Gastroesophageal sphincter (tissue), 4 donors: ENCODE measurements at regions not wholly inside any gene's neighbourhood (a gene's known extent, or its start where the extent isn't known, plus 50 kb on each side); places are given as distances from the start of the nearest gene placed in this dataset.

ENCODE experiments used
- ATAC-seq: fragments of 150-250 bp; one replicate; pipeline ENCODE4 v1.9.1; 2016; ENCODE audit warnings: mild to moderate bottlenecking, moderate library complexity
- H3K27ac ChIP-seq, 4 donors: fragments of 200-600 bp; sonication (generic) in 3 of 4; 1 replicate in 3 of 4; 2 replicates in 1 of 4; pipeline ENCODE4 v1.5.1; 2016 to 2019
- H3K27me3 ChIP-seq: fragments of 200-600 bp; sonication (generic); one replicate; pipeline ENCODE4 v1.5.1; 2019
- H3K36me3 ChIP-seq, 2 donors: fragments of 200-600 bp; sonication (generic); one replicate each; pipeline ENCODE4 v1.5.1; 2019; ENCODE audit warnings: control low read depth in 1 of 2
- H3K4me1 ChIP-seq, 3 donors: fragments of 200-600 bp; sonication (generic); 1 replicate in 2 of 3; 2 replicates in 1 of 3; pipeline ENCODE4 v1.5.1; 2016 to 2019; ENCODE audit warnings: control low read depth in 2 of 3
- H3K4me3 ChIP-seq, 2 donors: fragments of 200-600 bp; sonication (generic); one replicate each; pipeline ENCODE4 v1.5.1; 2019; ENCODE audit warnings: mild to moderate bottlenecking in 1 of 2, moderate library complexity in 1 of 2
- H3K9me3 ChIP-seq, 3 donors: fragments of 200-600 bp; sonication (generic); one replicate each; pipeline ENCODE4 v1.5.1; 2017 to 2019; ENCODE audit warnings: control low read depth in 2 of 3
- CTCF ChIP-seq, 4 experiments: fragments of 200-600 bp in 2 of 4; fragments of 450-650 bp in 2 of 4; sonication (generic) in 1 of 4; IDR thresholded peaks; one replicate each; pipeline ENCODE4 v1.5.1; 2017 to 2019; ENCODE audit warnings: antibody characterized with exemption in 4 of 4, mild to moderate bottlenecking in 2 of 4, moderate library complexity in 2 of 4
- EP300 ChIP-seq: sonication (generic); formaldehyde crosslinking; IDR thresholded peaks from one replicate; pipeline ENCODE4 v1.6.1; 2017; ENCODE audit warnings: antibody characterized with exemption, mild to moderate bottlenecking
- POLR2A ChIP-seq, 2 donors: fragments of 450-650 bp; IDR thresholded peaks; one replicate each; pipeline ENCODE4 v1.6.1; 2017; ENCODE audit warnings: antibody characterized with exemption in 2 of 2, mild to moderate bottlenecking in 2 of 2, moderate library complexity in 1 of 2
- POLR2AphosphoS5 ChIP-seq: sonication (generic); formaldehyde crosslinking; IDR thresholded peaks from one replicate; pipeline ENCODE4 v1.6.1; 2017; ENCODE audit warnings: antibody characterized with exemption
- WGBS, 2 donors: methylation state at CpG; one replicate each; pipeline ENCODE4 v1.1.5; 2018; ENCODE audit warnings: low coverage in 1 of 2; 5-methylcytosine and 5-hydroxymethylcytosine counted together

DNA sequence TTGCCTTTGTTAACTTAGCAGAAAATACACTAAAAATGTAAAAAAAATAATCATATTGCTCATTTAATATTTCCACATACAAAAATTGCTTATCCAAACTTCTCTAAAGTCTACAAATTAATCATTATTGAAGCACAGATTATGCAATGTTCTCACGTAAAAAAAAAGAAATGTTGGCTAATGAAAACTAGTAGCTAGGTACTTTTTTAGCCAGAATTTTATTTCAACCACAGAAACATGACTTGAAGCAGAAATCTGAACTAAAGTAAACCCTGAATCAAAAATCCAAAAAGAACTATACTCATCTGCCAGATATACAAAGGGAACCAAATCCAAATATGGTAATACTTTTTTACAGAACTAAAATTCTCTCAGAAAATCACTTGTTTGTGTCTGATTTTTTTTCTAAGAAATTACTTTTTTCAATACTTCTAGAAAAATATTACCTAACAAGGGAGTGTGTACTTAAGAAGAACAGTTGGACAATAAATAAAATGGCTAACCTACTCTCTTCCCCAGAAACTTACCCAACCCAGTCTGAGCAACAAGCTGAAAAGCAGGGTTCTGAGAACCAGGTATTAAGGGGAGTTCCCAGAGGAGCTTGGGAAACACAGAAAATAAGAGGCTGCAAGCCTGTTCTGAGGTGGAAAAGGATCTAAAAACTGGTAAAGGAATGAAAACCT is 78.4 kb upstream of the RAP1B start:
- peaks cover 0 to 21% (median 7%) of the 10 kb centered on the region in 3 donors for H3K4me1 ChIP-seq
- H3K27ac ChIP-seq = peak overlapping the region in 2 of 4 donors; percentile 2 to 32
- H3K36me3 ChIP-seq = no peaks in the 10 kb centered on the region
- peak; percentile 27 for TF ChIP-seq POLR2AphosphoS5
- no peak for TF ChIP-seq POLR2A (IDR thresholded peaks at IDR 0.05)
- 59 to 64% methylated on average over 1 of the region's 1 CpG for WGBS, 2 donors
- no peaks in the 10 kb centered on the region for H3K27me3 ChIP-seq
- H3K9me3 ChIP-seq = no peaks in the 10 kb centered on the region
- peak; percentile 79 for ATAC-seq
- no peak overlapping the region for H3K4me3 ChIP-seq

DNA sequence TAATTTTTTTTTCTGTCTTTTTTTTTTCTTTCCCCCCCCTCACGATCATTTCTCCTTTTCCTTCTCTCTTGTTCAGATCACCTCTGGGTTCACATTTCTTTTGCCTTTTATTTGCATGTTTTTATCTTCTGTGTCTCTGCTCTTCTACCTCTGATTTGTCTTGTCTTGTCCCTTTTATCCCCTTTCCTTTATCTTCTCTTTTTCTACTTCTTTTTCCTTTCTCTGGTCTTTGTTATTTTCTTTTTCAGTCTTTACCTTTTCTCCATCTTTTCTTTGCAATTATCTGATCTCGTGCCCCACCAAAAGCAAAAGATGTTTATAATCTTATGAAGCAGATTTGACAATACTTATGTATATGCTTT is 77.8 kb upstream of the RAP1B start:
- Histone ChIP-seq H3K4me1 (peaks cover 0 to 21% (median 7%) of the 10 kb centered on the region in 3 donors), H3K36me3 (no peaks in the 10 kb centered on the region), H3K4me3 (no peak overlapping the region), H3K27me3 (no peaks in the 10 kb centered on the region), H3K9me3 (no peaks in the 10 kb centered on the region), H3K27ac (peak overlapping the region in 2 of 4 donors; percentile 2 to 32)
- 71 to 72% methylated on average over 1 to 2 of the region's 2 CpGs for WGBS, 2 donors
- TF ChIP-seq POLR2AphosphoS5 (no peak), POLR2A (IDR thresholded peaks at IDR 0.05) (no peak), EP300 (no peak), CTCF (IDR thresholded peaks at IDR 0.05) (no peak)
- no peak for ATAC-seq

- H3K4me3 ChIP-seq = no peak overlapping the region
- no peaks in the 10 kb centered on the region for H3K9me3 ChIP-seq
- no peaks in the 10 kb centered on the region for H3K27me3 ChIP-seq
- 93 to 97% methylated on average over 3 to 5 of the region's 5 CpGs for WGBS, 2 donors
- peaks cover 0 to 32% (median 7%) of the 10 kb centered on the region in 3 donors for H3K4me1 ChIP-seq
- no peak overlapping the region for H3K27ac ChIP-seq
- no peak for ATAC-seq
- no peak for TF ChIP-seq POLR2A (IDR thresholded peaks at IDR 0.05)
- TF ChIP-seq CTCF (IDR thresholded peaks at IDR 0.05) = no peak
- TF ChIP-seq POLR2AphosphoS5 = no peak
- TF ChIP-seq EP300 = no peak
- H3K36me3 ChIP-seq = no peaks in the 10 kb centered on the region
Observed at GRCh38 chr12:68534108-68534507, 76.6 kb upstream of the RAP1B start.

GRCh38 chr12:68536885-68537485 is 73.7 kb upstream of the RAP1B start:
- H3K4me3 ChIP-seq = no peak overlapping the region
- TF ChIP-seq POLR2A (IDR thresholded peaks at IDR 0.05) (no peak), EP300 (no peak), CTCF (IDR thresholded peaks at IDR 0.05) (no peak), POLR2AphosphoS5 (no peak)
- no peak overlapping the region for H3K27ac ChIP-seq
- peaks cover 0 to 22% (median 0%) of the 10 kb centered on the region in 3 donors for H3K4me1 ChIP-seq
- no peaks in the 10 kb centered on the region for H3K27me3 ChIP-seq
- no peak for ATAC-seq
- no peaks in the 10 kb centered on the region for H3K36me3 ChIP-seq
- 60 to 69% methylated on average over 5 to 6 of the region's 6 CpGs for WGBS, 2 donors
- H3K9me3 ChIP-seq = no peaks in the 10 kb centered on the region

DNA sequence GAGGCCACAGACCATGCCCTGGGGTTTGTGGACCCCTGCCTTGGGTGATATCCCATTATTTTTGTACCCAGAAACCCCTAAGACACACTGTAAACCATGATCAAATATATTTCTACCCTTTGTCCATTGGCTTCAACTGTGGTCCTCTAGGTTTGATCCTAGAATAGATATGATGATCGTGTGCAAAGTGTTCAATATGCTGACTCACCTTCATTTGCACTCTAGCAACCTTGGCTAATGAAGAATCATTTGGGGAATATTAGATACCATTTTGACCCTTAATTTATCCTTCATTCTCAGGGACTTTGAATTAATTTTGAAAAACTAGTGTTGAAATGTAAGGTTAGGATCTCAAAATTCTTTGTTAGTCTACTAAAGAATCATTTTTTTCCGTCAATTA is 73.1 kb upstream of the RAP1B start:
- ATAC-seq = no peak
- TF ChIP-seq EP300 (no peak), POLR2AphosphoS5 (no peak), POLR2A (IDR thresholded peaks at IDR 0.05) (no peak), CTCF (IDR thresholded peaks at IDR 0.05) (no peak)
- WGBS, 2 donors = 84 to 89% methylated on average over 2 of the region's 2 CpGs
- H3K4me3 ChIP-seq = no peak overlapping the region
- H3K27ac ChIP-seq = no peak overlapping the region
- H3K4me1 ChIP-seq = peaks cover 0 to 17% (median 0%) of the 10 kb centered on the region in 3 donors
- H3K9me3 ChIP-seq = no peaks in the 10 kb centered on the region
- H3K36me3 ChIP-seq = no peaks in the 10 kb centered on the region
- no peaks in the 10 kb centered on the region for H3K27me3 ChIP-seq
